ENCODE measurements at regions not wholly inside any gene's neighbourhood (a gene's known extent, or its start where the extent isn't known, plus 50 kb on each side); places are given as distances from the start of the nearest gene placed in this dataset.
"Not testable (repeated sequence)": the region's sequence is repeated elsewhere in the genome, so short reads cannot be mapped to it uniquely, and the experiment has no call there.

GRCh38 chr9:129548571-129549135 is 72.2 kb downstream of the C9orf50 start:
- in situ Hi-C loops (cut with HindIII; ENCODE audit: low pct_unique_long_range_greater_than_20kb, low sequenced_read_pairs) = no loop called here
- no peak for DNase-seq (ENCODE audit: low read depth)

DNA sequence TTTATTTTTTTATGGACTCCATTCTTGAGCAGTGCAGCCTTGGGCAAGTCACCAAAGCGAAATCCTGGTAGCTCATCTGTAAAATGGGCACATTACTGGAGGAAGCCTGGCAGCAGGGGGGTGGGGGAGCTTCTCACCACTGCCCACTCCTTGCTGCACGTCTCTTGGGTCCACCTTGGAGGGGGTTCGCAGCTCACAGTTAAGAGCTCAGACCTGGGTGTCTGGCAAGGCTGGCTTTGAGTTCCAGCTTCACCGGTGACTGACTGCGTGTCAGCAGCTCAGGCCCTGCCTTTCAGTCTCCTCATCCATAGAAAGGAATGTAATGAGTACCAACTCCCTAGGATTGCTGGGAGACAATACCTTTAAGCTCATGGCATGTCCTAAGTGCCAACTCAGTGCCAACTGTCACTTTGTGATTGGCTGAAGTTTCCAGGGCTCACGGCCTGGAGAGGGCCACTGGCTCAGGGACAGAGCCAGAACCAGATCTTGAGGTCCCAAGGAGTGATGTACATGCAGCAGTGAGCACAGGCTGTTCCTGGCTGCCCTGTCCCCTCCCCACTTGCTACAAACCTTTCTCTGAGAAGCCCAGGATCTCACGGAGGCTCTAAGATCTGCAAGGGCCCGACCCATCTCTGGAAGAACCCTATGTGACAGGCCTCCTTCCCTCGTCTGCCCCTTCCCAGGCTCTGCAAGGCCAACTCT is 72.9 kb downstream of the C9orf50 start:
- DNase-seq (ENCODE audit: low read depth) = no peak
- in situ Hi-C loops (cut with HindIII; ENCODE audit: low pct_unique_long_range_greater_than_20kb, low sequenced_read_pairs) = no loop called here

- in situ Hi-C loops (cut with HindIII; ENCODE audit: low pct_unique_long_range_greater_than_20kb, low sequenced_read_pairs) = no loop called here
Observed at GRCh38 chr9:129547063-129547462, 73.8 kb downstream of the C9orf50 start.

GRCh38 chr9:129545876-129546275 is 75.0 kb downstream of the C9orf50 start:
- in situ Hi-C loops (cut with HindIII; ENCODE audit: low pct_unique_long_range_greater_than_20kb, low sequenced_read_pairs); DNase-seq (ENCODE audit: low read depth): not testable (repeated sequence)

More at GRCh38 chr9:129547063-129547462, 73.8 kb downstream of the C9orf50 start:
- DNase-seq (ENCODE audit: low read depth) = no peak

DNA sequence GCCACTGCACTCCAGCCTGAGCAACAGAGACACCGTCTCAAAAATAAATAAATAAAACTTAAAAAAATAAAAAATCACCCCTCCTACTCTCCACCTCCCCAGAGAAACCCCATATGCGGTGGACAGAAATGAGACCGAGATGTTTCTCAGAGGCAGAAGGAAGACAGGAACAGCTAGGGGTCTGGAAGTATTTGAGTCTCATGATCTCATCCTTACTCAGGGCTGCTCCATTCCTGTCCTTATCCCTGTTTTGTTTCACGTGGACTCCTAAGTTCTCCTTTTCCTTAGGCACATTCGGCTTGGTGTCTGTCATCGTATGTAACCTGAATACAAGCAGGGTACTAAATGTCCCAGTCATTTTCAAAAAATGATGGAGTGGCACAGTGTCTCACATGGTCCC is 76.1 kb downstream of the C9orf50 start:
- in situ Hi-C loops (cut with HindIII; ENCODE audit: low pct_unique_long_range_greater_than_20kb, low sequenced_read_pairs) = no loop called here
- no peak for DNase-seq (ENCODE audit: low read depth)

- no peak for DNase-seq (ENCODE audit: low read depth)
- in situ Hi-C loops (cut with HindIII; ENCODE audit: low pct_unique_long_range_greater_than_20kb, low sequenced_read_pairs) = no loop called here
Observed at GRCh38 chr9:129542741-129543140, 78.2 kb downstream of the C9orf50 start.

DNA sequence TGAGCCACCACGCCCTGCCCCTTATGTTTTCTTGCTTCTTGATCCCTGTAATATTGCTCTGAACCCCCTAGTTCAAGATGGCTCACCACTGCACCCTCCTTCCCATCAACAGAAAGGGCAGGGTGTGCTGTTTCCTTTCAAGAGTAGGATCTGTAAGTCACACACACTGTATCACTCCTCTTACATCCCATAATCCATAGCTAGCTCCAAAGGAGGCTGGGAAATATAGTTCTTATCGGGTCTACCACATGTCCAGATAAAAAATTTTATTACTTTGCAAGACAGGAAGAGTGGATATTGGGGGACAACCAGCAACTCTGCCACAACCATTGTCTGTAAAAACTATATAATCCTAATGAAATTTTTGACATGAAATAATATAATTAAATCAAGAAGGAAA is 79.6 kb downstream of the C9orf50 start:
- DNase-seq (ENCODE audit: low read depth) = no peak
- in situ Hi-C loops (cut with HindIII; ENCODE audit: low pct_unique_long_range_greater_than_20kb, low sequenced_read_pairs) = no loop called here

DNA sequence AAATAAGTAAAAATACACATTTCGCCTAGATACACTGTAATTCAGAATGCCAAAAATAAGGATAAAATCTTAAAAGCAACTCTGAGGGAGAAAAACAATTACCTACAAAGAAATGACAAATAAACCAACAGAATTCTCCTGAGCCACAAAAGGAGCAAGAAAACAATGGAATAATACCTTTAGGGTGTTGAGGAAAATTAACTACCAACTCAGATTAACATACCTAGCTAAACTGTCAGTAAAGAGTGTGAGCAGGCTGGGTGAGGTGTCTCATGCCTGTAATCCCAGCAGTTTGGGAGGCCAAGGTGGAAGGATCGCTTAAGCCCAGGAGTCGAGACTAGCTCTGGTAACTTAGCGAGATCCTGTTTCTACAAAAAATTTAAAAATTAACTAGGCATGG is 81.5 kb downstream of the C9orf50 start:
- in situ Hi-C loops (cut with HindIII; ENCODE audit: low pct_unique_long_range_greater_than_20kb, low sequenced_read_pairs) = no loop called here
- no peak for DNase-seq (ENCODE audit: low read depth)

DNA sequence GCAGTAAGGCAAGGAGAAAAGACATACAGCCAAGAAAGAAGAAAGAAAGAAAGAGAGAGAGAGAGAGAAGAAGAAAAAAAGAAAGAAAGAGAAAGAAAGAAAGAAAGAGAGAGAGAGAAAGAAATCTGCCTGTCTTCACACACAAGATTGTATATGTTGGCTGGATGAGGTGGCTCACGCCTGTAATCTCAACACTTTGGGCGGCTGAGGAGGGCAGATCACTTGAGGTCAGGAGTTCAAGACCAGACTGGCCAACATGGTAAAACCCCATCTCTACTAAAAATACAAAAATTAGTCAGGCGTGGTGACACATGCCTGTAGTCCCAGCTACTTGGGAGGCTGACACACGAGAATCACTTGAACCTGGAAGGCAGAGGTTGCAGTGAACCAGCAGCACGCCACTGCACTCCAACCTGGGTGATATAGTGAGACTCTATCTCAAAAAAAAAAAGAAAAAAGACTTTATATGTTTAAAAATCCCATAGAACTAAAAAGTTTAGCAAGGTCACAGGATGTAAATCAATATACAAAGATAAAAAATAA is 89.0 kb downstream of the C9orf50 start:
- in situ Hi-C loops (cut with HindIII; ENCODE audit: low pct_unique_long_range_greater_than_20kb, low sequenced_read_pairs); DNase-seq (ENCODE audit: low read depth): not testable (repeated sequence)

- DNase-seq (ENCODE audit: low read depth); in situ Hi-C loops (cut with HindIII; ENCODE audit: low pct_unique_long_range_greater_than_20kb, low sequenced_read_pairs): not testable (repeated sequence)
Observed at GRCh38 chr9:129527955-129528354, 92.9 kb downstream of the C9orf50 start.

DNA sequence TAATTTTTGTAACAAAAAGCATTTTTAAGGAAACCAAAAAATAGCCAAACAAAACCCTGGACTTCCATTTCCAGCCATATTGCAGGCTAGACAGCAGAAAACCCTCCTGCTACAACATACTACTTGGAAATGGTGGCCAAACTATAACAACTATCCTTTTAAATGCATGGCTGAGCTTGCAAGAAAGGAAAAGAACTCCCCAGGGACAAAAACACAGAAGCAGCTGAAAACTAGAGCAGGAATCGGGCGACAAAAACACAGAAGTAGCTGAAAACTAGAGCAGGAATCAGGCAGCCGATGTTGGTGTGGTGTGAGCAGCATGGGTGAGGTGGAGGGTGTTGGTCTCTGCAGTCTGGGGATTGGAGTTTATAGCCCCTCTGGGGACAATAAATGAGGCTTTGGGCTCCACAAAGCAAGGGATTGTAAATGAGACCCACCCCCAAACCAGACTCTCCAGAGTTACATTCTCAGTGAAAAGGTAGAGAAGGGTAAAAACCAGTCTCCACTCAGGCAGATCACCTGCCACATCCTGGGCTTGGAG is 95.2 kb downstream of the C9orf50 start:
- DNase-seq (ENCODE audit: low read depth) = no peak
- in situ Hi-C loops (cut with HindIII; ENCODE audit: low pct_unique_long_range_greater_than_20kb, low sequenced_read_pairs) = no loop called here

DNA sequence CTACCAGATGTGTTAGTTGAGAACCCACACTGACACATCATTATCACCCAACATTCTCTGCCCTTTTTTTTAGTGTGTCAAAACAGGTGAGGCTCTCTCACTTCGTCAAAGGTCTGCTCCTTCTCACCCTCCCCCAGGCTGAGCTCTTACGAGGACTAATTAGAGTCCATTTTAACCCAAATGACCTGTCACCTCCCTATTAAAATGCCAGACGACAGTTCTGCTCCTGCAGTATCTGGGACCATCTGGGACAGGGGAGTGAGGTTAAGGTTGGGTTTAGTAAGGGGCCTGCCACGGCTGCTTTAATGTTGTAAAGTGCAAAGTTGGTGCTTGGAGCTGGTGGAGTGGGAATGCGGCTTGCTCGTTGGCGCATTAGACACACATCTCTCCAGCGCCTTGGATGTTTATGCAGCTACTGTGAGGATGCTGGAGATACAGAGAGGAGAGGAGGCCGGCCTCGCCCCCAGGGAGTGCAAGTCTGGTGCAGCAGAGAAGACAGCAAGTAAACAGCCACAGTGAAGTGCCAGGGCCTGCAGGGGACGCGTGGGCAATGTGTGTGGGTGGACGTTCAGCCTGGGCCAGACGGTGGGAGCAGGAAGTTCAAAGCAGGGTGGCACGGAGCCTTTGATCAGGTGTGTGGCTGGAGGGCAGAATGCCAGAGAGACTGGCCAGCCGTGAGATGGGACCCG is 96.2 kb downstream of the C9orf50 start:
- in situ Hi-C loops (cut with HindIII; ENCODE audit: low pct_unique_long_range_greater_than_20kb, low sequenced_read_pairs) = no loop called here
- DNase-seq (ENCODE audit: low read depth) = no peak

GRCh38 chr9:129523943-129524581 is 96.8 kb downstream of the C9orf50 start:
- in situ Hi-C loops (cut with HindIII; ENCODE audit: low pct_unique_long_range_greater_than_20kb, low sequenced_read_pairs) = no loop called here
- no peak for DNase-seq (ENCODE audit: low read depth)

DNA sequence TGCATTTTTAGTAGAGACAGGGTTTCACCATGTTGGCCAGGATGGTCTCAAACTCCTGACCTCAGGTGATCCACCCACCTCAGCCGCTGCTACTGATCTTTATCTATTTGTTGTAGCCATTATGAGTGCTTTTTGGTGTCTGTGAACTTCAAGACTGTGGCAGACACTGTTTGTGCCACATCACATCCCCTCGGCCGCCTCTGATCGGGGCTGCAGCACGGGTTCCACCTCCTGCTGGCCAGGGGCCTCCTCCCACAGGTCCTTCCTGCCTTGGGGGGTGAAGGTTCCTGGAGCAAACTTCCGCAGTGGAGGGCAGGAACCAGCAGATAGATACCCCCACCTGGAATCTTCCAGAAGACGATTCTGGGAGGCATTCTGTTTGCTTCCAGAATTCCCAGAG is 98.5 kb downstream of the C9orf50 start:
- DNase-seq (ENCODE audit: low read depth) = no peak
- in situ Hi-C loops (cut with HindIII; ENCODE audit: low pct_unique_long_range_greater_than_20kb, low sequenced_read_pairs) = no loop called here

DNA sequence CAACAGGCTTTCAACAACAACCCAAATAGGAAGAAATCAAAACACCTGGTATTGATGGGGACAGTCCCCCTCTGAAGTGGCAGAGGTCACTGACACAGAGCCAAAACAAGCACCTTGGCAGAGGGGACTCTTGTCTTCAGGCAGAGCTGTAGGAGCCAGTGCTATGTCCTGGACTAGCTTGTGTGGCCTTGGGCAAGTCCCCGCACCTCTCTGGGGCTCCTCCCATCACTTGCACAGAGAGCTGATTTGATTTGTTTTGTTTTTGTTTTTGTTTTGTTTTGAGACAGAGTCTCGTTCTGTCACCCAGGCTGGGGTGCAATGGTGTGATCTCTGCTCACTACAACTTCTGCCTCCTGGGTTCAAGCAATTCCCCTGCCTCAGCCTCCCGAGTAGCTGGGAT is 100.8 kb downstream of the C9orf50 start:
- DNase-seq (ENCODE audit: low read depth) = no peak
- in situ Hi-C loops (cut with HindIII; ENCODE audit: low pct_unique_long_range_greater_than_20kb, low sequenced_read_pairs) = no loop called here

GRCh38 chr9:129518074-129518473 is 102.8 kb downstream of the C9orf50 start:
- in situ Hi-C loops (cut with HindIII; ENCODE audit: low pct_unique_long_range_greater_than_20kb, low sequenced_read_pairs) = no loop called here
- DNase-seq (ENCODE audit: low read depth) = no peak

GRCh38 chr9:129517006-129517405 is 103.9 kb downstream of the C9orf50 start:
- DNase-seq (ENCODE audit: low read depth) = no peak
- in situ Hi-C loops (cut with HindIII; ENCODE audit: low pct_unique_long_range_greater_than_20kb, low sequenced_read_pairs) = no loop called here

GRCh38 chr9:129514891-129515290 is 106.0 kb downstream of the C9orf50 start:
- in situ Hi-C loops (cut with HindIII; ENCODE audit: low pct_unique_long_range_greater_than_20kb, low sequenced_read_pairs) = no loop called here
- DNase-seq (ENCODE audit: low read depth) = no peak

- in situ Hi-C loops (cut with HindIII; ENCODE audit: low pct_unique_long_range_greater_than_20kb, low sequenced_read_pairs) = no loop called here
- no peak for DNase-seq (ENCODE audit: low read depth)
Observed at GRCh38 chr9:129514497-129514867, 106.4 kb downstream of the C9orf50 start.

Data from Caki2 (cell line).